ENCODE measurements at regions not wholly inside any gene's neighbourhood (a gene's known extent, or its start where the extent isn't known, plus 50 kb on each side); places are given as distances from the start of the nearest gene placed in this dataset.

GRCh38 chr2:177114712-177115111, 97.9 kb upstream of the HNRNPA3 start:
- TF ChIP-seq FOXM1 (IDR thresholded peaks at IDR 0.05; ENCODE audit: borderline replicate concordance) (no peak), BHLHE40 (IDR thresholded peaks at IDR 0.05; ENCODE audit: borderline replicate concordance) (no peak)

Data from HEK293T (cell line).